Smooth muscle cell (in vitro differentiated cells): ENCODE measurements at regions not wholly inside any gene's neighbourhood (a gene's known extent, or its start where the extent isn't known, plus 50 kb on each side); places are given as distances from the start of the nearest gene placed in this dataset.

ENCODE experiments used
- DNase-seq: peaks from one replicate; lab custom pipeline; 2025; ENCODE audit not compliant: unreplicated experiment; lab: John Stamatoyannopoulos, UW
- H2AFZ ChIP-seq: fragments of 200-600 bp; sonication (generic); 2 replicates; pipeline ENCODE4 v1.6.0; 2016; ENCODE audit warnings: antibody characterized with exemption, low read depth, mild to moderate bottlenecking
- H3F3A ChIP-seq: fragments of 200-600 bp; sonication (generic); 2 replicates; pipeline ENCODE4 v1.6.0; 2017; ENCODE audit warnings: antibody characterized with exemption, low read depth
- H3K27ac ChIP-seq: fragments of 200-600 bp; sonication (generic); 2 replicates; pipeline ENCODE4 v1.5.1; 2016; ENCODE audit warnings: low read depth, mild to moderate bottlenecking
- H3K27me3 ChIP-seq: fragments of 200-600 bp; sonication (generic); 2 replicates; pipeline ENCODE4 v1.6.1; 2016; ENCODE audit warnings: low read depth, mild to moderate bottlenecking
- H3K36me3 ChIP-seq: fragments of 200-600 bp; sonication (generic); 2 replicates; pipeline ENCODE4 v1.5.1; 2016; ENCODE audit warnings: low read depth
- H3K4me1 ChIP-seq: fragments of 200-600 bp; sonication (generic); 2 replicates; pipeline ENCODE4 v1.5.1; 2016; ENCODE audit warnings: low read depth
- H3K4me2 ChIP-seq: fragments of 200-600 bp; sonication (generic); 2 replicates; pipeline ENCODE4 v1.6.0; 2016; ENCODE audit warnings: mild to moderate bottlenecking
- H3K4me3 ChIP-seq: fragments of 200-600 bp; sonication (generic); 2 replicates; pipeline ENCODE4 v1.5.1; 2016; ENCODE audit warnings: mild to moderate bottlenecking
- H3K79me2 ChIP-seq: fragments of 200-600 bp; sonication (generic); 2 replicates; pipeline ENCODE4 v1.6.0; 2016; ENCODE audit warnings: low read depth, mild to moderate bottlenecking
- H3K9ac ChIP-seq: fragments of 200-600 bp; sonication (generic); 2 replicates; pipeline ENCODE4 v1.6.0; 2016; ENCODE audit warnings: low read depth
- H3K9me3 ChIP-seq: fragments of 200-600 bp; sonication (generic); replicated peaks from 2 replicates; pipeline ENCODE4 v1.5.1; 2016; ENCODE audit warnings: low read depth
- H4K20me1 ChIP-seq: fragments of 200-600 bp; sonication (generic); 2 replicates; pipeline ENCODE4 v1.6.0; 2016; ENCODE audit warnings: low read depth
- CTCF ChIP-seq: fragments of 200-600 bp; sonication (generic); IDR thresholded peaks from 2 replicates; pipeline ENCODE4 v1.5.1; 2017; ENCODE audit warnings: borderline replicate concordance, mild to moderate bottlenecking, antibody characterized with exemption; ENCODE audit not compliant: insufficient read depth, poor library complexity, severe bottlenecking
- WGBS: methylation state at CpG from one replicate; pipeline ENCODE4 v1.1.7; 2016; ENCODE audit warnings: low lambda C conversion rate; 5-methylcytosine and 5-hydroxymethylcytosine counted together

DNA sequence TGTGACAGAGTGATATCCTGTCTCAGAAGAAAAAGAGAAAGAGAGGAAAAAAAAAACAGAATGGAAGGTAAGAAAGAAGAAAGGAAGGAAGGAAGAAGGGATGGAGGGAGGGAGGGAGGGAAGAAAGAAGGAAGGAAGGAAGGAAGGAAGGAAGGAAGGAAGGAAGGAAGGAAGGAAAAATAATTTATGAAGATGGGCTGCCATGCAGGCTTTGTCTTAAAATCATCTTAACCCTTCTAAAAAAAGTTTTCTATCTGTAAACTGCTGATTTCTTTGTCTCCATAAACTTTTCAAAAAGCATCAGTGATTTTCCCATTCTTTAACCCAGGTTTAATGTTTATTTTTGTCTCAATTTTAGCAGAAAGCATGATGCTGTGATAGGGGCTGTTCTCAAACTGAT, 1154.1 kb upstream of the CDH6 start:
- Histone ChIP-seq H3K27ac (no peak overlapping the region), H3K4me3 (no peak overlapping the region), H3K9ac (no peak overlapping the region), H3K9me3 (no peaks in the 10 kb centered on the region), H3K27me3 (no peaks in the 10 kb centered on the region), H3K79me2 (no peaks in the 10 kb centered on the region), H3F3A (no peaks in the 10 kb centered on the region), H3K36me3 (no peaks in the 10 kb centered on the region), H3K4me2 (no peak overlapping the region), H2AFZ (no peak overlapping the region), H3K4me1 (no peaks in the 10 kb centered on the region), H4K20me1 (no peaks in the 10 kb centered on the region)
- no peak for DNase-seq
- TF ChIP-seq CTCF = no peak

- 68% methylated on average over 2 of the region's 2 CpGs for WGBS
- H3K4me1 ChIP-seq = no peaks in the 10 kb centered on the region
These were observed 1158.6 kb upstream of the CDH6 start for GRCh38 chr5:30034870-30035269.

DNA sequence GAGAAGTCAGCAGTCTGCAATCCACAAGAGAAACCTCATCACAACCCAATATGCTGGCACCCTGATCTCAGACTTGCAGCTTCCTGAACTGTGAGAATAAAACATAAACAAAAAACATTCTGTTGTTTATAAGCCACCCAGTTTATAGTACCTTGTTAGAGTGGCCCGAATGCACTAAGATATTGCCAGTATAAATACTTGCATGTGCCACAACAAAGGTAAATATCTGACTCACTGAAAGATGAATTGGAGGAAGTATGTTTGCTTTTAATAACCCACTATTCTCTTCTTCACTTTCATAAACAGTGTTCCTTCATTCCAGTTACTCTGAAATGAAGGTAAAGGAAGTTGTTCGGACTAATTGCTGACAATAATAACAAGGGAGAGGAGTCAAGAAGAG, 1163.4 kb upstream of the CDH6 start:
- no peak overlapping the region for H3K9ac ChIP-seq
- no peaks in the 10 kb centered on the region for H3K79me2 ChIP-seq
- no peaks in the 10 kb centered on the region for H3K9me3 ChIP-seq
- H3K36me3 ChIP-seq = no peaks in the 10 kb centered on the region
- WGBS = 94% methylated on average over 2 of the region's 2 CpGs
- no peaks in the 10 kb centered on the region for H3K4me1 ChIP-seq
- no peak overlapping the region for H3K4me2 ChIP-seq
- DNase-seq = no peak
- H3F3A ChIP-seq = no peaks in the 10 kb centered on the region
- no peaks in the 10 kb centered on the region for H4K20me1 ChIP-seq
- no peak overlapping the region for H2AFZ ChIP-seq
- H3K27me3 ChIP-seq = no peaks in the 10 kb centered on the region
- no peak overlapping the region for H3K27ac ChIP-seq
- H3K4me3 ChIP-seq = no peak overlapping the region
- TF ChIP-seq CTCF = no peak

More at GRCh38 chr5:30034870-30035269, 1158.6 kb upstream of the CDH6 start:
- no peak for TF ChIP-seq CTCF
- H3K27ac ChIP-seq = no peak overlapping the region
- H3K9ac ChIP-seq = no peak overlapping the region
- H4K20me1 ChIP-seq = no peaks in the 10 kb centered on the region
- H2AFZ ChIP-seq = no peak overlapping the region
- H3K4me2 ChIP-seq = no peak overlapping the region
- H3K27me3 ChIP-seq = no peaks in the 10 kb centered on the region
- no peak for DNase-seq
- no peaks in the 10 kb centered on the region for H3F3A ChIP-seq
- H3K9me3 ChIP-seq = no peaks in the 10 kb centered on the region
- no peak overlapping the region for H3K4me3 ChIP-seq
- H3K79me2 ChIP-seq = no peaks in the 10 kb centered on the region
- H3K36me3 ChIP-seq = no peaks in the 10 kb centered on the region

GRCh38 chr5:30001826-30002225, 1191.7 kb upstream of the CDH6 start:
- DNase-seq = no peak
- Histone ChIP-seq H3K9me3 (no peaks in the 10 kb centered on the region), H3K27me3 (no peaks in the 10 kb centered on the region), H3K27ac (no peak overlapping the region), H3K4me3 (no peak overlapping the region), H4K20me1 (no peaks in the 10 kb centered on the region), H2AFZ (no peak overlapping the region), H3F3A (no peaks in the 10 kb centered on the region), H3K9ac (no peak overlapping the region), H3K79me2 (no peaks in the 10 kb centered on the region), H3K4me2 (no peak overlapping the region), H3K36me3 (no peaks in the 10 kb centered on the region), H3K4me1 (no peaks in the 10 kb centered on the region)
- TF ChIP-seq CTCF = no peak
- 72% methylated on average over 2 of the region's 2 CpGs for WGBS
